ENCODE measurements at regions not wholly inside any gene's neighbourhood (a gene's known extent, or its start where the extent isn't known, plus 50 kb on each side); places are given as distances from the start of the nearest gene placed in this dataset.
"Not testable (repeated sequence)": the region's sequence is repeated elsewhere in the genome, so short reads cannot be mapped to it uniquely, and the experiment has no call there.

DNA sequence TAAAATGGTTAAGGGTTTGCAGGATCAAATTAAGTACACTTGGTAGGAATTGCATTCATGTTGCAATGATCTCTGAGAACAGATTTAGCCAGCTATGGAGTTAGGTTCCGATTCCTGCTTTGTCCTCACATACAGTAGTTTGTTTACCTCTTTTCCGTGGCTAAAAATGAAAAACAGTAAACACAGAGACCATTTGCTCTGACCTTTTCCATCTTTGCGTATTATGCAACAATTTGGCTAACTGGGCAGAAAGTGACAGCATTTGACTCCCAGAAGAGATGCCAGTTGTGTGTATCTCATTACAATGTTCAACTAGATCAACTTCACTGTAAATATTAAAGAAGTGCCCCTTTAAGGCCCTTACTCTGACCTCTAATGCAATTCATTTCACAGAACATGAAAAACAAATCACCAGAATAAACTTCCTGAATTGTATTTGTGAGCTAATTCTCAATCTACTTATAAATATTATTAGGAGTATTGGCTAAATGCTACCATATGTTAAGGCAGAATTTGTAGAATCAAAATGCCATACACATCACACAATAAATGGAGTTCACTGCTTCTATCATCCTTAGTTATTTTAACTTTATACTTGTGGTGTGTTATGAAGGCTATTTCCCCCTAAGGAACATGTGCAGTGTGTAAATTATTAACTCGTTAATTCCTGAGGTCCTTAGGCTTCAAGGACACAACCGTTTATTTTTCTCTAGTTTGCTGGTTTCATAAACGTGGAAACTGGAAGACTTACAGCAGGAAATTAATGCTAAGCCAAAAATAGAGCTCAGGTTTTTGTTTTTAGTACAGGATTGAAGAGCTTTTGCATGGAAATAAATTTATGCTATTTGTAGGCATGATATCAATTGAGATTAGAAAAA is 380.7 kb upstream of the CITED2 start:
- no peak for DNase-seq (ENCODE audit: low read depth)

DNA sequence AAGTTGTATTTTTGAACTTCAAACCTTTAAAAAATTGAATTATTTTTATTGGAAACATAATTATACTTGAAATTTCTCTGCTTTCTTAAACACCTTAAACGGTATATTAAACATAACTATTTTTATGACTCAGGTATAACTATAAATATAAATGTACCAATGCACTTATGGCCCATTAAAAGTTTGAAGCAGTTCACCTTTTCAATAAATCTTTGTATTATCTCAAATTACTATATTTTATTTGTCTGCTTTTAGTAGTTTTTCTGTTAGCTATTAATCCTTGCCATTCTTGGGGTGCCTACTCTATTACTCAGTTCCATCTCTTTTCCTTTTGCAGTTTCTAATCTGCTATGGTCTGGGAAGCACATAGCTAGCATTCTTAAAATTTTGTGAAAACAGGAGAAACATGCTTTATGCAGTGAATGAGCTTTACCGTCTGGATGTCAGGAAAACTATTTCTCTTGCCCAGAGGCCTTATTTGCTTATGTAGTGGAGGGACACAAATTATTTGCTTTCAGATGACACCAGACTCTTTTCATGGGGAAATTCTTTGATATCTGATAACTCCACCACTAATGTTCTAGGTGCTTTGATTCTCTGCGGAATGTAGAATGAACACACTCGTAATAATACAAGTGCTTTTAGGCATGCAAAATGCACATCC is 378.9 kb upstream of the CITED2 start:
- DNase-seq (ENCODE audit: low read depth) = peak; percentile 87

DNA sequence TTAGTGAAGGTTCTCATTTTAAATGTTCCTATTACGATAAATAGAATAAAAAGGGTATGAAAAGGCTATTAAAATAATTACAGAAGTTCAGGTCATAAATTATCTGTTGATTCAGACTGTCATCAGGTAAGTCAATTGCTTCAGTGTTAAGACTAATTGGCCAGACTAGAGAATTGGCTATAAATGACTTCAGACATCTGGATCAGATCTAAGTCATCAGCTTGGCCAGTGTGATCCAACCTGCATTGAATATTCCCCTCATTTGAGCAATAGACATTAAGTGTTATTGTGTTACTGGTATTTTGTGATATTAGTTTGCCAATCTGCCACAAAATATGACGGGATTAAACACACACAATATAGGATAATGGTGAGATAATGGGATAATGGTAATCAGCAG is 377.6 kb upstream of the CITED2 start:
- DNase-seq (ENCODE audit: low read depth) = no peak

DNA sequence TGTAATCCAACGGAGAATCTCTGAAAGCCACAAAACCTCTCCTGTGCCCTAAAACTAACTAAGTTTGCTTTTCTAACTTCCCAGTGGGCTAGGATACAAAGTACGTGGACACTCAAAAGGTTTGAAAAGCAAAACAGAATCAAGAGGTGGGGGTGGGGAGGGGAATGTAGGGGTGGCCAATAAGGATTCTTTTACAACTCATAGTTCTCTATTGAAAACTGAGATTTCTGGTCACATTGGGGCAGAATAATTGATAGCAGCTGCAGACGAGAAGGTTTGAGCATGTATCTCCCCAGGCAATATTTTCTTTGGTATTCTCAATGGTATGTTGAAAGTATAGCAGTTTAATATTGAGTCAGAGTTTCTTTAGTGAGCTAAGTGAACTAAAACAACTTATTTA is 376.7 kb upstream of the CITED2 start:
- DNase-seq (ENCODE audit: low read depth) = no peak

DNA sequence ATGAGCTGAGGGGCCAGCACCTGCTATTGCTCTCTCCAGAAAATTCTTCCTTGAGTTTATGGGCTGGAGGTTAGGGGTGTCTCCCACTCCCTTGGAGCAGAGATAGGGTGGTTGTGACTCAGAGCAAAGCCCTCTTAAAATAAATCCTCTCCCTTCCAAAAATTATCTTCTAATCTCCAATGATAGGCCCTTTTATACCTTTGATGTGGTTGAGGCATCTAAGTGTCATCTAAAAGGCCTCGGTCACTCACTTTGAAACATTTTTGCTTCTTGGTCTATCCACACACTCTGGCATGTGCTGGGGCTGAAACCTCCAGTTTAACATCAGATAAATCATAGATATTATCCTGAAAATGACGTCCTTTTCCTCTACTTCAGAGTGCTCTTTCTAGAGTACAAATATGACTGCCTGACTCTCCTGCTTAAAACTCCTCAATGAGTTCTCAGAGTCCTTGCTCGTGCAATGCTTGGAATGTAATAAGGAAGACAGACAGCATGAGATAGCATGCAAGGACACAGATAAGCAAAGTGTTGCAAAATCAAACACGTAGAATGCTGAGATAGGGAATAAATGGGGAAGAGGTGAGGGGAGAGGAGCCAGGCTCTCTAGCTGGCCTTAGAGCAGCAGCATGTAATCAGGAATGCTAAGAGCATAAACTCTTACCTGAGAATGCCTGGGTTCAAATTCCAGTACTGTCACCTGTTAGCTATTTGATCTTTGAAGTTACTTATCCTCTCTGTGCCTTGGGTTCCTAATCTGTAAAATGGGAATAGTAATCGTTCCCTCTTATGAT is 374.1 kb upstream of the CITED2 start:
- peak; percentile 96 for DNase-seq (ENCODE audit: low read depth)

DNA sequence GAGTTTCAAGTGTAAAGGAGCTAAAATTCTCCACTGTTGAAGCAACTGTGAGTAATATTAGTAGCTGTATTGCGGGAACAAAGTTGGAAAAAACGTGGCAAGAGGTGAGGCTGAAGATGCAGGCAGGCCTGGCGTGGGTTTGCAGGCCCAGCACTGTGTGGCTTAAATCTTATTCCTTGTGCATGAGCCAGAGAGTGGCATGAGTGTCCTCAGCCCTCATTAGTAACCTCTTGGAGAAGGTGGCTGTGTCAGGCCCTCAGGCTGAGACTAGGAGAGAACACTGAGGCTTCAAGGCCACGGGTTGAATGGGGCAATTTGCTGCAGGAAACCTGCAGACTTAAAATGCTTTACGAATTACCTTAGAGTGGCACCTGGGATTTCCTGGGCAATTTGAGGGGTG is 372.7 kb upstream of the CITED2 start:
- no peak for DNase-seq (ENCODE audit: low read depth)

DNA sequence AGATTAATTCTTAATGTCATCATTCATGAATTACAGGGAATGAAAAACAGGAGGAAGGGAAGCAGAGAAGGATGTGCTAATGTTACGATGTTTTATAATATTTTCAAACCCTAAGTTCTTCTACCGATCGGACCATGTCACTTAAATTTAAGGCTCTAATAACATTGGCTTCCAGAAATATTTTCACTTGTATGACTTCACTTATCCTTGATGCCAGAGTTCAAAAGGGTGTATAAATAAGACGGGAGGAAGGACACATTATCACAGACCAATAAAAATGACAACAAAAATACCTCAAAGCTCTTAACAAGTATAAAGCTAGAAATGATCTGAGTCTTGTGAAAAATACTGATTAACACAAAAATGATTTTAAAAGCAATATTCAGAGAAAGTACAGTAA is 370.4 kb upstream of the CITED2 start:
- DNase-seq (ENCODE audit: low read depth) = no peak

DNA sequence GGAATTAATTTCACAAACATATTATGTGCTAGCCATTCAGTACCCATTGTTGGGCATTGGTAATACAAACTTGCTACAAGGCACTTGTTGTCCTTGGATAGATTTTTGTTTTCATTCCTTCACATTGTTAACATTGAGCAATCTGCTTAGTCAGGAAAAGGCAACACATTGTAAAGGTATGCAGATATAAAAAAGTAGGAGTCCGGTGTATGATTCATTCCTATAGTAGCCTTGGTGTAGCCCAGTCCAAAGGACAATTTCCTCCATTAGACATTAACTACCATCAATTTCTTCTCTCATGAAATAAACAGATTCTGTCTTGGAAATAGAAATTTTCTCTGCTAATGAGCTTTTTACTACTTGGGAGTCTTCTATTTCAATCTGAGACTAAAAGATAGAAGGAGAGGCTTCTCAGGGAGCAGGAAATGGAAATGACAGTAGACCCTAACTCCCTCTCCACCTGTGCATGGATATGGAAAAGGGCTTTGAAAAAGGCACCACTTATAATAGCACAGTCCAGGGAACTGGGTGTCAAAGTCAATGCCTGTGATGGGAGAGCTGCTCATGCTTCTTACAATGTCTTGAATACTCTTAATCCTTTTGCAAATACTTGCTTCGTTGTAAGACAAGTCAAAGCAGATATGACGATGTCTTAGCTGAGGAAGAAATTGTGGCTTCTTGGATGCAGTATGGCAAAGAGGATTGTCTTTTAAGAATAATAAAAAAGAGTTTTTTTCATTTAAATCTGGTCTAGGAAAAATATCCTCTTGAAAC is 369.4 kb upstream of the CITED2 start:
- DNase-seq (ENCODE audit: low read depth) = peak; percentile 96

DNA sequence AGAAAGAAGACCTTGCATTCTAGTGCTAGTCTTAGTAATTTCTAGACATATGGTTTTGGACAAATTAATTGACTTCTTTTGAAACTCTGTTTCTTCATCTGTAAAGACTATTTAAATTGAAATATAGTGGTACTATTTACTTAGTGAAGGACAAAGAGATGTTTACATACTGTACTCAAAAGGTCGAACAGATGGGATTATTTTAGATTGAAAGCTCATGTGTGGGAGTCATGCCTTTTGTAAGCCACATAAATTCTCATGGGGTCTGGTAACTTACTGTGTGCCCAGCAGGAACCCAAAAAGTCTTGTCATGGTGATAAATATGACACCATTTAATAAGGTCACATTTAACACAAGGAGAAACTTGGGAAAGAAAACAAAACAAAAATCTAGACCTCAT is 368.2 kb upstream of the CITED2 start:
- DNase-seq (ENCODE audit: low read depth) = no peak

DNA sequence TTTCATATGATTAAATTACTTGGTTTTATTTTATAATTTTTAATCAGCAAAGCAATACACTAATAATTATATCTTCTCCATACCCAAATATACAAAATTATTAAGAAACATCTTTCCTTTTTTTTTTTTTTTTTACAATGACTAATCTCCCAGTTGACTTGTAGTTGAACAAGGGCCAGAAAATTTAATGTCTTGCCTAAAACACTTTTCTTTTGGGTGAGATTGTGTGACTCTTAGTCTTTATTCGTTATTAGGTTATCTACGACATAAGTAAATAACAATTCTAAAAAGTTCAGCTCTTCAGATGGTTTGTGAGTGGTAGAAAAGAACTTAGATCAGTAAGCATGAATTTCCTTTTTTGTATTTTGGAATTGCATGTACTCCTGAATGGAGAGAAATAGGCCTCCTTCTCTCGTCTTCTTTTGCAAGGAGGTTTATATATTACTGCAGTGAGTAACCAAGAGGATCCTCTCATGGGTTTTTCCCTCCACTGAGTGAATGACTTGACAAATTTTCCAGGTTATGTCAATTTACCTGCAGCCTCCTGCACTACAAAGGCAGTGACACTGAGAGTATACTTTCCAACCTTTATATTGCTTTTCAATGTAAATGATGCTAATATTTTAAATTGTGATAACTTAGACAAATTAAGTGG is 364.5 kb upstream of the CITED2 start:
- DNase-seq (ENCODE audit: low read depth) = no peak

DNA sequence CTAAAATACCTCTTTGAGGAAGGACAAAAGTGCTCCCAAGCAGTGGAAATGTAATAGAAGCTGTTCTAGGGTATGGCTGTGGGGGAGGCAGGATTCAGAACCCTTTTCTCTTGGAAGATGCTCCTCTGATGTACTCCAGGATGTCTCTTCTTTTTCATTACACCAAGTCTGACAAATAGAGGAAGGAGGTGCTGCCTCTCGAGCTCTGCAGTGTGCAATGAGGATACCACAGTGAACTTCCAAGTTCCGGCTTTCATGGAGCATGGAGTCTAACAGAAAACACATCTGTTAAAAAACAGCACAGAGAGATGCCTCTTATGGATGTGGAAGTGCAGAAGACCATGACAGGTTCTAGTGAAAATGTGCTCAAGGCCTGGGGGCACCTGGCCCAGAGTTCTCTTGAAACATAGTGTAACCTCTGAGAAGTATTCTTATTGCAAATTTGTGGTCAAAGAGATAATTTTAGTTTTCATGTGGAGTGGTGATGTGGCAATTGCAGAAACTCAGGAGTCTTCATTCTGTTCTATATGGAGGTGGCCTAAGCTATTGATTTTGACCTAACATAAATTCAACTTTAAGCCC is 362.0 kb upstream of the CITED2 start:
- peak; percentile 26 for DNase-seq (ENCODE audit: low read depth)

DNA sequence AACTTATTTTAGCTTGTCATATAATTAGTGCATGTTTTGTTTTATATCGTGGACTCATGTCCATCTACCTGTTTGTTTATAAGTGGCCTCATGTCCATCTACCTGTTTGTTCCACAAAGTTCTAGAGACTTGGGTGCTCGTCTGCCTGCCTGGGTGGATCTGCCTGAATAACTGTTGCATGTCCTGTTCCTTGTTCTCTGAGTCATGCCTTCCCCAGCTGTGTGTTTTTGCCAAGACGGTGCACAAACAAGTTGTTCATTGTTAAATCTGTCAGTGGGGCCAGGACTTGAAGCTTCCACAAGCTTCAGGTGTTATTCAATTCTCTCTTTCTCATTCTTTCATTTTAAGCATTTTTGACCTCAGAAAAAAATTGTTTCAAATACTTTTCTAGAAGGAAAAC is 358.0 kb upstream of the CITED2 start:
- DNase-seq (ENCODE audit: low read depth) = peak; percentile 89

DNA sequence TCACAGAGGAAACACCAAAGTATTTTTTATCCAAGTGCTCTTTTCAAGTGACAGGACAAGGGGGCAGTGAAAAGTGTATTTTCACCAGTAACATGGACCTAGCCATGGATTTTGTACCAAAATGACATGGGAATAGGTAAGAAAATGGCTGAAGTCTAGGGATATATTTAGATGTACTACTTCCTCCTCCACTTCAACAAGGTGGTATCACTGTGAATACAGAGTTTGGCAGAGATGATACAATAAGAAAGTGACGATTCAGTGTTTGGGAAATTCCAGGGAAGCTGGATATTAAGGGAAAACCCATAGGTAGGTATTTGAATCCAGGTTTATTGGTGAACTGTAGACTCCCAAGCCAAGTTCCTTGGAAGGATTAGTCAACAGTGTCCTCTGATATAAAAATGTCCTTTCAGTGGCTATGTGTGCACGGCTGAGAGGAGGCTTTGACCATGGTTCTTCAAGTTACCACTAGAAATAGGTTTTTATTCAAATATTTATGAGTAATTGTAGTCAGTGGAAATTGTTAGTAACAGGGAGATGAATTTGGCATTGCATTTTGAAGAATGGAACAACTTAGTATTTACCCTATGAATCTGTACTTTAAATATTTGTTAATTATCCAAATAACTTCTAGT is 356.0 kb upstream of the CITED2 start:
- no peak for DNase-seq (ENCODE audit: low read depth)

DNA sequence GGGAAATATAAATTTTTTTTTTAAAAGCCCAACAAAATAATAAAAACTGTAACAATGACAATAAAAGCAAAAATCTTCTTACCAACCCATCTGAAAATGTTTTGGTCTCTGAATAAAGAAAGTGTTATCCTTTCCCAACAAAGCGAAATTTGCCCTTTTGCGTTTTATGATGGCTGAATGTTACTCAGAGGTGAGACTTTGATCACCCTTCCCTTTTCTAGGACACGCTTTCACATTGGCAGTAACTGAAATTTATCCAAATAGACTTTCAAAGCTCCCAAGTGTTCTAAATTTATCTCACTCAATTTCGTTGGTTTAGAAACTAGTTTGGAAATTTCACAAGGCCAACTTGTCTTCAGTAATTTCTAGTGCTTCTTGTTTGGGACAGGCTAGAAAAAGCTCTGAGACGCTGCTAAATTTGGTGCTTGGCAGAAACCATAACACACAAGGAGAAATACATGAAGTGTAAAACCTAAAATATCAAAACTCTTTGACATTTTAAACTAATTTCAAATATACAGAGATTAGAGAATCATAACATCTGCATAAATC is 354.5 kb upstream of the CITED2 start:
- no peak for DNase-seq (ENCODE audit: low read depth)

DNA sequence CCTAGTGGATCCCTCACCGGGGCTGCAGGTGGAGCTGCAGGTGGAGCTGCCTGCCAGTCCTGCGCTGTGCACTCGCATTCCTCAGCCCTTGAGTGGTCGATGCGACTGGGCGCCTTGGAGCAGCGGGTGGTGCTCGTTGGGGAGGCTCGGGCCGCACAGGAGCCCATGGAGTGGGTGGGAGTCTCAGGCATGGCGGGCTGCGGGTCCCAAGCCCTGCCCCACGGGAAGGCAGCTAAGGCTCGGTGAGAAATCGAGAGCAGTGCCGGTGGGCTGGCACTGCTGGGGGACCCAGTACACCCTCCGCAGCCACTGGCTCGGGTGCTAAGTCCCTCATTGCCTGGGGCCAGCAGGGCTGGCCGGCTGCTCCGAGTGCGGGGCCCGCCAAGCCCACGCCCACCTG is 351.8 kb upstream of the CITED2 start:
- not testable (repeated sequence) for DNase-seq (ENCODE audit: low read depth)

DNA sequence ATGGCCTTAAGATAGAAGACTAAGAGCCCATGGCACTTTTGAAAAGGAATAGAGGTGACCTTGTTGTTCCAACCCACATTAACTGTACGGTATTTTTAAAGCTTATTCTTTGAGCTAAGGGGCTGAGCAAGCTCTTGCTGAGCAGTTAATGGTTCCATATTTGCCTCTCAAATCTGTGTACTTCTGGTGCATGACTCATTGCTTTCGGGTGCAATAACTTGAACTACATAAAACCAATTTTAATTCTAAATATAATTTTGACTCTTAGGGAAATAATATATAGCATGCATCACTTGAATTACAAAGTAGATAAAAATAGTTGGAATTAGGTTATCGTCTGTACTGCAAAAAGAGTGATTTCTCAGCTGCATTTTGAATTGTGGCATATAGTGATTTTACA is 348.1 kb upstream of the CITED2 start:
- no peak for DNase-seq (ENCODE audit: low read depth)

DNA sequence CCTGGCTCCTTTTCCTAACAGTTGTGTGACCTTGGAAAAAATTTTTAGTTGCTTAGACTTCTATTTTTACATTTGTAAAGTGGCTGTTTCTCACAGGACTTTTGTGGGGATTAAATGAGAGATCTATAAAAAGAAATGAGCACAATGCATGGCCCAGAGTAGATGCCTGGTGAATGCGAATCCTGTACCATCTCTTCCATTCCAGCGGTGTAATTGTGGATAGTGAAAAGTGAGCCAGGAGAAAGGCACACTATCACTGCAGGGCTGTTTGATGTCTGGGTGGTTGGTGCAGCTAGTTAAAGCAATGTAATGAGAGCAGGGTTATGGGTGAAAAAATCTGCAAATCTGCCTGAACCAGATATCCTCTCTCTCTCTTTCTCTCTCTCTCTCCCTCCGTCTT is 347.5 kb upstream of the CITED2 start:
- no peak for DNase-seq (ENCODE audit: low read depth)

DNA sequence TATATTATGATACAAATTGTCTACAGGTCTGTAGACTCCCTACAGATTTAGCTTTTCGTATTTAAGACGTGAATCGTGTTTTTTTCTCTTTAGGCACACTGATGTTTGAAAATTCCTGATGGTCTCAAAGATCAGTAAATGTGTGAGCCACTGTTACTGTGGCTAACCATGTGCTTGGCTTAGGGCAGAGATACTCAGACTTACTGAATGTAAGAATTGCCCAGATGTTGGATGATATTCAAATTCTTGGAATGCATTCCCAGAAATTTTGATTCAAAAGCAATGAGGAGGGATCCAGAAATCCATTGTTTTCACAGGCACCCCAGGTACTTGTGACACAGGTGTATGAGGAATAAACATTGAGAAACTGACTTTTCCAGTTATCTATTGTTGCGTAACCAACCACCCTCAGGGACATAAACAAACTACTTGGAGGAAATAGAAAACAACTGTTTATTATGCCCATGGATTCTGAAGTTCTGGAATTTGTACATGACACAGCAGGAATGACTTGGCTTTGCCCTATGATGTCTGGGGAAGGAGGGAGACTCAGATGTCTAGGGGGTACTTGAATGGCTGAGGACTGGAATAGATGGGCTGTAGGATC is 339.6 kb upstream of the CITED2 start:
- no peak for DNase-seq (ENCODE audit: low read depth)

DNA sequence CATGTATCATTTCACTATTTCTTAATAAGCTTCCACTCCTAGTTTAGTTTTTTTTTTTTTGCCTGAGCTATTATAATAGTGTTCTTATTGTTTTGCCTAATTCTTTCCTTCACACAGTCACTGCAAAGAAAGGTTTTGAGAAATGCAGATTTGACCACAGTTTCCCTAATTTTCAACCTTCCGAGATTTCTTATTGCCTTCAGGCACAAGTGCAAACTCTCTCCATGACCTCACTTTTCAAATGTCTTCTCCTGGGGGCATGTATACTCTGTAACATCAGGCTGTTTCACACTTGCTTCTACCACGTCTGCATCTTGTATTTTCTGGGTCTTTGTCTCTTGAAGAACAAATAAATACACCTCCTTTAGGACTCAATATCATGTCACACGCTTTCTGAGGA is 339.0 kb upstream of the CITED2 start:
- DNase-seq (ENCODE audit: low read depth) = no peak

DNA sequence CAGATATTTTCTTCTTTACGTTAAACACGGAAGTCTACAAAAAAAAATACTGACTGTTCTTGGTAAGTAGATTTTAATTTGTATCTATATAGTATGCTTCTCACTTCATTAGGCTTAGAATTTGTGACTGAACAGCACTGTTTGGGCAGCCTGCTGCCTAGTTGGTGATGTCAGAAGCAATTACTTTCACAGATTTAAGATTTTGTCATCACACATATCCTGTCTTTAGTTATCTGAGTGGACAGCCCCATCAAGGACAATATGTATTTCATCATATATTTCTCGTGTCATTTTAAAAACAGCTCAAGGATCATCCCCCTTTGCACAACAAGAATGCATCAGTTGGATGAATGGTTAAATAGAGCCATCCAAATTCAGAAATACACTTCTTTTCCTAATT is 338.4 kb upstream of the CITED2 start:
- DNase-seq (ENCODE audit: low read depth) = no peak
